Transverse colon (tissue), 4 donors: ENCODE measurements at regions not wholly inside any gene's neighbourhood (a gene's known extent, or its start where the extent isn't known, plus 50 kb on each side); places are given as distances from the start of the nearest gene placed in this dataset.

Experiments used
- DNase-seq: peaks from one replicate; pipeline ENCODE4 v3.0.0-alpha.2; 2019
- H3K27ac ChIP-seq, 4 donors: fragments of 200-600 bp; sonication (generic); 2 replicates each; pipeline ENCODE4 v1.5.1; 2016 to 2018; ENCODE audit warnings: inconsistent platforms in 4 of 4
- H3K27me3 ChIP-seq: fragments of 200-600 bp; sonication (generic); 2 replicates; pipeline ENCODE4 v1.5.1; 2017; ENCODE audit warnings: inconsistent platforms
- H3K36me3 ChIP-seq, 4 donors: fragments of 200-600 bp; sonication (generic); 2 replicates each; pipeline ENCODE4 v1.5.1; 2017 to 2019; ENCODE audit warnings: inconsistent platforms in 4 of 4
- H3K4me1 ChIP-seq, 4 donors: fragments of 200-600 bp; sonication (generic); 2 replicates each; pipeline ENCODE4 v1.5.1; 2017 to 2020; ENCODE audit warnings: inconsistent platforms in 4 of 4
- H3K4me3 ChIP-seq, 4 donors: fragments of 200-600 bp; sonication (generic); 1 replicate in 1 of 4; 2 replicates in 3 of 4; pipeline versions ENCODE4 v1.5.1 to v1.6.1; 2017 to 2019; ENCODE audit warnings: inconsistent platforms in 4 of 4
- H3K9me3 ChIP-seq, 2 donors: fragments of 200-600 bp; sonication (generic); 2 replicates each; pipeline ENCODE4 v1.5.1; 2017 to 2019; ENCODE audit warnings: inconsistent platforms in 2 of 2
- EP300 ChIP-seq: sonication (generic); formaldehyde crosslinking; IDR thresholded peaks from one replicate; pipeline ENCODE4 v1.6.1; 2017; ENCODE audit warnings: antibody characterized with exemption, low read depth
- POLR2A ChIP-seq: fragments of 450-650 bp; IDR thresholded peaks from one replicate; pipeline ENCODE4 v1.6.1; 2016; ENCODE audit warnings: antibody characterized with exemption, mild to moderate bottlenecking, moderate library complexity
- POLR2AphosphoS5 ChIP-seq, 3 donors: sonication (generic); formaldehyde crosslinking; IDR thresholded peaks; one replicate each; pipeline ENCODE4 v1.6.1; 2016; ENCODE audit warnings: antibody characterized with exemption in 3 of 3
- WGBS, 2 donors: methylation state at CpG; one replicate each; pipeline ENCODE4 v1.1.5; 2018; ENCODE audit warnings: low coverage in 1 of 2; 5-methylcytosine and 5-hydroxymethylcytosine counted together
- in situ Hi-C, 4 donors: fragments of 200-750 bp; cut with MboI; loops; one replicate each; pipeline versions ENCODE4 v1.15.0 to v1.15.1; 2017; ENCODE audit warnings: low sequenced_read_pairs in 3 of 4, low pct_ligation_motif_present in 1 of 4, low pct_unique_long_range_greater_than_20kb in 1 of 4
- intact Hi-C: fragments of 100-400 bp; cut with DNase I; formaldehyde crosslinking; loops from one replicate; pipeline ENCODE4 v1.15.1; 2023; ENCODE audit warnings: low total_unique reads
- TF ChIP-seq, protein P1 (sequence below), 5 experiments: fragments of 200-600 bp in 3 of 5; fragments of 450-650 bp in 2 of 5; sonication (generic) in 3 of 5; IDR thresholded peaks; 1 replicate in 2 of 5; 2 replicates in 3 of 5; pipeline ENCODE4 v1.5.1; 2016 to 2017; ENCODE audit warnings: antibody characterized with exemption in 5 of 5, inconsistent platforms in 3 of 5, mild to moderate bottlenecking in 2 of 5, moderate library complexity in 1 of 5

DNA sequence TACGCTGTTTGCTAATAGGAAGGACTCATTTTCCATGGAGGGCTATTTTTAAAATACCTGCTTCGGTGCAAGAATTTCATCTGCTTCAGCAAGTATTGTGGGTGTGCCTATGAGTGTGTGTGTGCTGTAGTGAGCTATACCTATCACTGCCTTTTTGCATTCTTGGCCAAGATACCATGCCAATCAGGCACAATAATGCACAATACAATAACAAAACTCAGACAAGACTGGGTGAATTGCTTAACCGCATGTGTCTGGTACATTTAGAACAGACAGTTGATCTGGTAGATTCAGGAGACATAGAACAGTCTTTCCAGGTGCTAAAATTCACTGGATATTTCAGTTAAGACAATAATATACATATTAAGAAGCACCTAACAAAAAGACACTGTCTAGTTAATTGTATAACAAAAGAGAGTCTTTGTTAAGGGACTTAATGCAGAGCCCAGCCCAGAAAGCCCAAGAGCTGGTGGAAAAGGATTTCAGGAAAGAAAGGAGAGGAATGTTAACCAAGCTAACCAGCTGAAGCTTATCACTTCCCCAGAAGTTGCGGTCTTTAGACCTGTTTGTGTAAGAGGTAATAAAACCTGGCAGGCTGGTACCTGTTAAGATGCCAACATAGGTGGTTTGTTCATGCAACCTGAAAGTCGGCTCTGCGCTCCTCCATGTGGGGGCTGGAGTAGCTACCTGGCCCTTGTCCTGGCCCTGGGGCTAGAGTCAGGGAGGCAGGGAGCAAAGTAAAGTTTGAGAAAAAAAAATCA is 153.3 kb upstream of the RBMS1 start:
- in situ Hi-C loops, result no loop called here
- no peak for TF ChIP-seq POLR2AphosphoS5 (IDR thresholded peaks at IDR 0.05)
- no peak for TF ChIP-seq POLR2A
- TF ChIP-seq EP300, result no peak
- TF ChIP-seq, protein P1, sequence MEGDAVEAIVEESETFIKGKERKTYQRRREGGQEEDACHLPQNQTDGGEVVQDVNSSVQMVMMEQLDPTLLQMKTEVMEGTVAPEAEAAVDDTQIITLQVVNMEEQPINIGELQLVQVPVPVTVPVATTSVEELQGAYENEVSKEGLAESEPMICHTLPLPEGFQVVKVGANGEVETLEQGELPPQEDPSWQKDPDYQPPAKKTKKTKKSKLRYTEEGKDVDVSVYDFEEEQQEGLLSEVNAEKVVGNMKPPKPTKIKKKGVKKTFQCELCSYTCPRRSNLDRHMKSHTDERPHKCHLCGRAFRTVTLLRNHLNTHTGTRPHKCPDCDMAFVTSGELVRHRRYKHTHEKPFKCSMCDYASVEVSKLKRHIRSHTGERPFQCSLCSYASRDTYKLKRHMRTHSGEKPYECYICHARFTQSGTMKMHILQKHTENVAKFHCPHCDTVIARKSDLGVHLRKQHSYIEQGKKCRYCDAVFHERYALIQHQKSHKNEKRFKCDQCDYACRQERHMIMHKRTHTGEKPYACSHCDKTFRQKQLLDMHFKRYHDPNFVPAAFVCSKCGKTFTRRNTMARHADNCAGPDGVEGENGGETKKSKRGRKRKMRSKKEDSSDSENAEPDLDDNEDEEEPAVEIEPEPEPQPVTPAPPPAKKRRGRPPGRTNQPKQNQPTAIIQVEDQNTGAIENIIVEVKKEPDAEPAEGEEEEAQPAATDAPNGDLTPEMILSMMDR (IDR thresholded peaks at IDR 0.05), result no peak
- no peak for DNase-seq
- Histone ChIP-seq H3K36me3 (no peaks in the 10 kb centered on the region), H3K27me3 (no peaks in the 10 kb centered on the region), H3K27ac (no peak overlapping the region), H3K9me3 (no peaks in the 10 kb centered on the region), H3K4me1 (peaks cover 0 to under 1% (median 0%) of the 10 kb centered on the region in 4 donors), H3K4me3 (no peak overlapping the region)
- intact Hi-C loops, result no loop called here
- 41 to 46% methylated on average over 6 of the region's 6 CpGs for WGBS, 2 donors

DNA sequence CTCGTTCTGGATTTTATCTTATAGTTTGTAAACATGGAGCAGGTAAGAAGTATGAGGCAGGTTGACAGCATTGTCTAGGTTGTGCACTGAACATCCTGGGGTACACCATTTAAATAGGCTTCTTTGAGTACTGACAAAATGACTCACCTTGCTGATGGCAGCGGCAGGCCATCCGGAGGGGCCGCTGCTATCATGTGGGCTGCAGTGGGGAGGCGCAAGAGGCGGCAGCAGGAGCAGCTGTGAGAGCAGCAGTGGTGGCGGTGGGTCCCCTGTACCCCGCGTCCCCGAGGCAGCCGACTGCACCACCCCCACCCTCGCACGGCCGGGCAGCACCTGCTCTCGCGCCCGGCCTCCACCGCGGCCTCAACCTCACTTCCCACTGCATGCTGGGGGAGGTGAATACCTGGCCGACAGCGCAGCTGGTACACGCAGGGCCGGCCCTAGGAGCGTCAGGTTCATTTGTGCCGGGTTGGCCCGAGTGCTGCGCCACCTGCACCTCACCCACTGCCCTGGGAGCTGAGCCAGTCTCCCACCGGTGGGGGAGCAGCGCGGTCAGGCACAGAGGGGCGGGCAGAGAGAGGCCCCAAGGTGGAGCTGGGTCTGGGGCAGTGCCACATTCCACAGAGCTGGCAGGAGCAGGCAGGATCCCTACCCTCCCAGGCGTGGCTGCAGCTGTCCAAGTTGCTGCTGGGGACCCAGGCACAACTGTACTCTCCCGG is 154.5 kb upstream of the RBMS1 start:
- H3K4me1 ChIP-seq, result peaks cover 0 to 5% (median 0%) of the 10 kb centered on the region in 4 donors
- no peaks in the 10 kb centered on the region for H3K36me3 ChIP-seq
- WGBS, 2 donors, result 29 to 86% methylated on average over 1 to 33 of the region's 33 CpGs
- H3K27me3 ChIP-seq, result no peaks in the 10 kb centered on the region
- H3K9me3 ChIP-seq, result no peaks in the 10 kb centered on the region
- intact Hi-C loops, result no loop called here
- no peak overlapping the region for H3K27ac ChIP-seq
- no peak for DNase-seq
- in situ Hi-C loops, result no loop called here
- TF ChIP-seq, protein P1 (IDR thresholded peaks at IDR 0.05), result no peak
- no peak overlapping the region for H3K4me3 ChIP-seq

DNA sequence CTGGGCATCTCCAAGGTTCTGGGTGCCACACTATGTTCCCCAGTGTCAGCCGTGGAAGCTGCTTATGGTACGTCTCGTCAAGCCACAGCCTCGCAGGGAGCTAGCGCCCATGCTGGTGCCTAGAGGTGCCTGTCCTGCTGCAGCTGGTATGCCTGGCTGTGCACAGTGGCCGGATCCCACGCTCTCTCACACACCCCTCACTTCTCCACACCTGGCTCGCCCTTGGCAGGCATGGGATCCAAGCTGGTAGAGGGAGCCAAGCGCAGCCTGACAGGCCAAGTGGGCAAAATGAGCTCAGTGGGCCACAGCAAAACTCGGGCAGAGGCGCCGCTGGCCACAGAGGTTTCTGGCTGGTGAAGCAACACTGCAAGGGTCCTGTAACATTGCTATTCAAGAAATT is 156.1 kb upstream of the RBMS1 start:
- no peak for DNase-seq
- Histone ChIP-seq H3K36me3 (no peaks in the 10 kb centered on the region), H3K4me1 (peaks cover 0 to 5% (median 0%) of the 10 kb centered on the region in 4 donors), H3K9me3 (no peaks in the 10 kb centered on the region), H3K4me3 (no peak overlapping the region), H3K27me3 (no peaks in the 10 kb centered on the region), H3K27ac (no peak overlapping the region)
- in situ Hi-C loops (no loop called here), intact Hi-C loops (no loop called here)
- TF ChIP-seq EP300, result no peak
- TF ChIP-seq, protein P1 (IDR thresholded peaks at IDR 0.05), result no peak
- TF ChIP-seq POLR2AphosphoS5 (IDR thresholded peaks at IDR 0.05), result no peak
- TF ChIP-seq POLR2A, result no peak
- WGBS, 2 donors, result 92 to 96% methylated on average over 4 to 7 of the region's 12 CpGs

DNA sequence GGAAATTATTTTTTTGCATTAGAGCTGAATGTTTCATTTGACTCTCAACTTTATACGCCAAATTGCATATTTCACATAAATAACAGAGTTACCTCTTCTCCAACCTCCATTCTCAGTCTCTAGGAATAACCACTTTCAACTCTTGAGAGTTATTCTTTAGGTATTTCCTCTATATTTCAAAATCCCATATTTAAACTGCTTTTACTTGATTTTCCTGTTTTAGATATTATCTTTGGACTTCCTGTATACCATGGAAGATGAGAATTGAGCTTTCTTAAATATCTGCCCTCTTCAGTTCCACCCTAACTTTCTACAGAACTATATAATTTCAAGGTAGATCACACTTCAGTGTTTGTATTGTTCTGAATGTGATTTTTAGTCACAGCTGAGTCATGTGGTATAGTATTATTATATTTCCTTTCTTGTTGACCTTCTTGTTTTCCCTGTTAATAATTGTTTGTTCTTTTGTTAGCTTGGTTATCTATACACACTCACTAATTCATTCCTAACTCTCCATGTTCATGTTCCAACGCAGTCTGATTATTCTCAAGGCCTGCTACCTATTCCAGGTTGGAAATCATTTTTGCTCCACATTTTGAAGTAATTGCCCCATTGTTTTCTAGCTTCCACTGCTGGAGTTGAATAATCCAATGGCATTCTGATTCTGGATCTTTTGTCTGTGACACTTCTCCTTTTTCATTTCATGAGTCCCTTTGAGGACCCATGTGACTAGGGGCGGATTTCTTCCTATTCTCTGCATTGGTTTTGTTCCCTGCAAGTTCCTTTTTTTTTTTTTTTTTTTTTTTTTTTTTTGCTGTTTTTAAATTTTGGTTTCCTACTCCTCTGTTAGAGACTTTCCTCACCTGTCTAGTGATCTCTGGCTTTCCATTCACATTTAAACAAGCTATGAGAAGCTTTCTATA is 156.8 kb upstream of the RBMS1 start:
- intact Hi-C loops (no loop called here), in situ Hi-C loops (no loop called here)
- Histone ChIP-seq H3K27me3 (no peaks in the 10 kb centered on the region), H3K36me3 (no peaks in the 10 kb centered on the region), H3K4me3 (no peak overlapping the region), H3K27ac (no peak overlapping the region), H3K4me1 (peaks cover 0 to 5% (median 0%) of the 10 kb centered on the region in 4 donors), H3K9me3 (no peaks in the 10 kb centered on the region)
- DNase-seq, result no peak
- TF ChIP-seq, protein P1 (IDR thresholded peaks at IDR 0.05), result no peak
- TF ChIP-seq POLR2AphosphoS5 (IDR thresholded peaks at IDR 0.05) (no peak), EP300 (no peak), POLR2A (no peak)
- 40 to 42% methylated on average over 3 of the region's 3 CpGs for WGBS, 2 donors
